Mesothelial cell of epicardium (in vitro differentiated cells): ENCODE measurements at regions not wholly inside any gene's neighbourhood (a gene's known extent, or its start where the extent isn't known, plus 50 kb on each side); places are given as distances from the start of the nearest gene placed in this dataset.
"Not testable (repeated sequence)": the region's sequence is repeated elsewhere in the genome, so short reads cannot be mapped to it uniquely, and the experiment has no call there.

Experiments
- DNase-seq, 2 experiments: peaks; one replicate each; pipeline ENCODE4 v3.0.0; 2021; ENCODE audit warnings: low spot score in 2 of 2; ENCODE audit not compliant: unreplicated experiment in 2 of 2
- H3K27ac Mint-ChIP-seq: 2 replicates; pipeline ENCODE4 v1.8.0; 2021; ENCODE audit warnings: mixed read lengths
- H3K27me3 Mint-ChIP-seq: 2 replicates; pipeline ENCODE4 v1.8.0; 2021; ENCODE audit warnings: low read depth, mixed read lengths
- H3K36me3 Mint-ChIP-seq: 2 replicates; pipeline ENCODE4 v1.8.0; 2021; ENCODE audit warnings: mixed read lengths
- H3K4me1 Mint-ChIP-seq: 2 replicates; pipeline ENCODE4 v1.8.0; 2021; ENCODE audit warnings: mixed read lengths
- H3K4me3 Mint-ChIP-seq: 2 replicates; pipeline ENCODE4 v1.8.0; 2021; ENCODE audit warnings: mild to moderate bottlenecking, moderate library complexity, mixed read lengths
- H3K9me3 Mint-ChIP-seq: 2 replicates; pipeline ENCODE4 v1.8.0; 2021; ENCODE audit warnings: mixed read lengths
- CTCF ChIP-seq: fragments of 200-600 bp; sonication (generic); IDR thresholded peaks from one replicate; pipeline ENCODE4 v1.5.0; 2021; ENCODE audit warnings: antibody characterized with exemption; ENCODE audit not compliant: unreplicated experiment

GRCh38 chr7:145784809-145785780 lies 331.5 kb upstream of the CNTNAP2 start:
- Mint-ChIP-seq H3K9me3 (peaks cover 7% of the 10 kb centered on the region), H3K36me3 (no peaks in the 10 kb centered on the region), H3K4me1 (no peaks in the 10 kb centered on the region), H3K4me3 (no peak overlapping the region), H3K27me3 (no peaks in the 10 kb centered on the region), H3K27ac (no peak overlapping the region)
- DNase-seq, result no peak
- TF ChIP-seq CTCF, result no peak

GRCh38 chr7:145781388-145781787 lies 335.2 kb upstream of the CNTNAP2 start:
- H3K9me3 Mint-ChIP-seq, H3K27me3 Mint-ChIP-seq, DNase-seq, H3K36me3 Mint-ChIP-seq, H3K27ac Mint-ChIP-seq, H3K4me1 Mint-ChIP-seq, H3K4me3 Mint-ChIP-seq: not testable (repeated sequence)

GRCh38 chr7:145779140-145779539 lies 337.5 kb upstream of the CNTNAP2 start:
- no peak for DNase-seq
- Mint-ChIP-seq H3K36me3 (no peaks in the 10 kb centered on the region), H3K4me3 (no peak overlapping the region), H3K9me3 (peaks cover 3% of the 10 kb centered on the region), H3K4me1 (no peaks in the 10 kb centered on the region), H3K27me3 (no peaks in the 10 kb centered on the region), H3K27ac (no peak overlapping the region)
- no peak for TF ChIP-seq CTCF

- Mint-ChIP-seq H3K4me3 (no peak overlapping the region), H3K27ac (no peak overlapping the region), H3K27me3 (no peaks in the 10 kb centered on the region), H3K9me3 (no peaks in the 10 kb centered on the region), H3K4me1 (no peaks in the 10 kb centered on the region), H3K36me3 (no peaks in the 10 kb centered on the region)
- TF ChIP-seq CTCF, result no peak
- no peak for DNase-seq
Measured at GRCh38 chr7:145774777-145775176, 341.8 kb upstream of the CNTNAP2 start.

GRCh38 chr7:145753004-145753403 lies 363.6 kb upstream of the CNTNAP2 start:
- Mint-ChIP-seq H3K4me3 (no peak overlapping the region), H3K9me3 (peaks cover 20% of the 10 kb centered on the region), H3K27me3 (no peaks in the 10 kb centered on the region), H3K36me3 (no peaks in the 10 kb centered on the region), H3K27ac (no peak overlapping the region), H3K4me1 (peaks cover 6% of the 10 kb centered on the region)
- no peak for DNase-seq
- no peak for TF ChIP-seq CTCF

GRCh38 chr7:145737617-145738016 lies 379.0 kb upstream of the CNTNAP2 start:
- no peak overlapping the region for H3K27ac Mint-ChIP-seq
- H3K27me3 Mint-ChIP-seq, result peaks cover 2% of the 10 kb centered on the region
- no peak overlapping the region for H3K4me3 Mint-ChIP-seq
- no peaks in the 10 kb centered on the region for H3K36me3 Mint-ChIP-seq
- no peaks in the 10 kb centered on the region for H3K9me3 Mint-ChIP-seq
- DNase-seq, result no peak
- no peaks in the 10 kb centered on the region for H3K4me1 Mint-ChIP-seq
- TF ChIP-seq CTCF, result no peak
